Trophoblast cell (in vitro differentiated cells and primary cell): ENCODE measurements at regions not wholly inside any gene's neighbourhood (a gene's known extent, or its start where the extent isn't known, plus 50 kb on each side); places are given as distances from the start of the nearest gene placed in this dataset.

Experiments used
- DNase-seq, 2 donors: peaks; one replicate each; pipeline ENCODE4 v3.0.0-alpha.2; 2016
- H2AFZ ChIP-seq: 2 replicates; pipeline ENCODE4 v1.6.1; 2013; ENCODE audit warnings: low read length, moderate library complexity, mild to moderate bottlenecking; ENCODE audit not compliant: insufficient read depth, poor library complexity
- H2AK5ac ChIP-seq: 2 replicates; pipeline ENCODE4 v1.6.1; 2013; ENCODE audit warnings: mild to moderate bottlenecking, low read length
- H2BK120ac ChIP-seq: 2 replicates; pipeline ENCODE4 v1.6.1; 2013; ENCODE audit warnings: low read length, mild to moderate bottlenecking, moderate library complexity; ENCODE audit not compliant: insufficient read depth, poor library complexity
- H2BK12ac ChIP-seq: 2 replicates; pipeline ENCODE4 v1.6.1; 2013; ENCODE audit warnings: mild to moderate bottlenecking, low read length, moderate library complexity
- H2BK5ac ChIP-seq: 2 replicates; pipeline ENCODE4 v1.6.1; 2013; ENCODE audit warnings: low read length, low read depth, moderate library complexity, mild to moderate bottlenecking; ENCODE audit not compliant: poor library complexity
- H3K14ac ChIP-seq: 2 replicates; pipeline ENCODE4 v1.6.1; 2013; ENCODE audit warnings: mild to moderate bottlenecking, low read length
- H3K18ac ChIP-seq: 2 replicates; pipeline ENCODE4 v1.6.1; 2013; ENCODE audit warnings: mild to moderate bottlenecking, low read length
- H3K23ac ChIP-seq: 2 replicates; pipeline ENCODE4 v1.6.1; 2013; ENCODE audit warnings: low read length
- H3K27ac ChIP-seq: 2 replicates; pipeline ENCODE4 v1.5.1; 2013; ENCODE audit warnings: low read depth, mild to moderate bottlenecking, inconsistent platforms, low read length, moderate library complexity
- H3K27me3 ChIP-seq: 2 replicates; pipeline ENCODE4 v1.6.1; 2013; ENCODE audit warnings: inconsistent platforms, mild to moderate bottlenecking, low read length, moderate library complexity; ENCODE audit not compliant: insufficient read depth
- H3K36me3 ChIP-seq, 2 experiments: 1 replicate in 1 of 2; 2 replicates in 1 of 2; pipeline ENCODE4 v1.6.1; 2013; ENCODE audit warnings: low read length in 2 of 2, mild to moderate bottlenecking in 2 of 2, moderate library complexity in 1 of 2; ENCODE audit not compliant: insufficient read depth in 2 of 2, control insufficient read depth in 1 of 2
- H3K4ac ChIP-seq: 2 replicates; pipeline ENCODE4 v1.6.1; 2013; ENCODE audit warnings: low read depth, mild to moderate bottlenecking, low read length, moderate library complexity
- H3K4me1 ChIP-seq, 2 experiments: 1 replicate in 1 of 2; 2 replicates in 1 of 2; pipeline ENCODE4 v1.6.1; 2013; ENCODE audit warnings: low read length in 2 of 2, mild to moderate bottlenecking in 2 of 2, moderate library complexity in 1 of 2; ENCODE audit not compliant: insufficient read depth in 2 of 2, control insufficient read depth in 1 of 2
- H3K4me2 ChIP-seq: 2 replicates; pipeline ENCODE4 v1.6.1; 2013; ENCODE audit warnings: inconsistent platforms, mild to moderate bottlenecking, low read length, moderate library complexity
- H3K4me3 ChIP-seq: 2 replicates; pipeline ENCODE4 v1.5.1; 2013; ENCODE audit warnings: mild to moderate bottlenecking, low read depth, low read length, inconsistent platforms
- H3K79me1 ChIP-seq: one replicate; pipeline ENCODE4 v1.6.1; 2013; ENCODE audit warnings: low read length
- H3K79me2 ChIP-seq: 2 replicates; pipeline ENCODE4 v1.6.1; 2013; ENCODE audit warnings: low read length, mild to moderate bottlenecking; ENCODE audit not compliant: control insufficient read depth, insufficient read depth, poor library complexity
- H3K9ac ChIP-seq: 2 replicates; pipeline ENCODE4 v1.6.1; 2013; ENCODE audit warnings: mild to moderate bottlenecking, low read length
- H3K9me3 ChIP-seq: 2 replicates; pipeline ENCODE4 v1.6.1; 2013; ENCODE audit warnings: low read depth, mild to moderate bottlenecking, control low read depth, inconsistent platforms, low read length; ENCODE audit not compliant: insufficient read depth
- H4K12ac ChIP-seq: 2 replicates; pipeline ENCODE4 v1.6.1; 2013; ENCODE audit warnings: low read depth, mild to moderate bottlenecking, low read length, moderate library complexity
- H4K8ac ChIP-seq: 2 replicates; pipeline ENCODE4 v1.6.1; 2013; ENCODE audit warnings: low read depth, mild to moderate bottlenecking, low read length, moderate library complexity
- H4K91ac ChIP-seq: one replicate; pipeline ENCODE4 v1.6.1; 2013; ENCODE audit warnings: low read depth, mild to moderate bottlenecking, low read length, moderate library complexity
- WGBS: extraction: QIAGEN DNeasy Blood & Tissue Kit; methylation state at CpG from one replicate; pipeline ENCODE4 v1.1.7; 2013; ENCODE audit warnings: missing lambda C conversion rate; ENCODE audit not compliant: insufficient read length, insufficient coverage; ENCODE audit errors: extremely low coverage; 5-methylcytosine and 5-hydroxymethylcytosine counted together

- WGBS = no CpG with 5 or more reads among the region's 6 CpGs
- Histone ChIP-seq H3K27me3 (no peaks in the 10 kb centered on the region), H3K9me3 (no peaks in the 10 kb centered on the region), H2AK5ac (no peak overlapping the region), H3K4me2 (peak overlapping the region; percentile 54), H3K4ac (no peak overlapping the region), H3K36me3 (no peaks in the 10 kb centered on the region), H3K4me1 (peaks cover 8 to 9% of the 10 kb centered on the region in 2 experiments), H3K23ac (no peak overlapping the region), H3K79me1 (no peaks in the 10 kb centered on the region), H4K8ac (no peak overlapping the region), H2BK5ac (no peak overlapping the region), H3K9ac (no peak overlapping the region), H2AFZ (no peak overlapping the region), H2BK120ac (no peak overlapping the region), H3K4me3 (no peak overlapping the region), H4K91ac (no peak overlapping the region), H4K12ac (no peak overlapping the region), H3K18ac (no peak overlapping the region), H3K27ac (peak overlapping the region; percentile 11), H3K79me2 (no peaks in the 10 kb centered on the region), H2BK12ac (no peak overlapping the region), H3K14ac (no peak overlapping the region)
- peak; percentile 43 to 89 for DNase-seq
Observed at GRCh38 chr6:56852260-56853010, 102.5 kb upstream of the BEND6 start.

- Histone ChIP-seq H3K14ac (no peak overlapping the region), H3K18ac (no peak overlapping the region), H3K23ac (no peak overlapping the region), H4K91ac (no peak overlapping the region), H2AK5ac (no peak overlapping the region), H4K12ac (no peak overlapping the region), H2BK120ac (no peak overlapping the region), H3K79me2 (no peaks in the 10 kb centered on the region), H2AFZ (peak overlapping the region; percentile 60), H3K27me3 (no peaks in the 10 kb centered on the region), H4K8ac (no peak overlapping the region), H3K4ac (no peak overlapping the region), H3K4me1 (peaks cover 8 to 9% of the 10 kb centered on the region in 2 experiments), H3K9me3 (no peaks in the 10 kb centered on the region), H3K4me2 (peak overlapping the region; percentile 54), H3K27ac (peak overlapping the region; percentile 11), H3K79me1 (no peaks in the 10 kb centered on the region), H3K4me3 (no peak overlapping the region), H3K36me3 (no peaks in the 10 kb centered on the region), H3K9ac (no peak overlapping the region), H2BK12ac (no peak overlapping the region), H2BK5ac (no peak overlapping the region)
- DNase-seq = peak; percentile 27 to 64
- WGBS = no CpG with 5 or more reads among the region's 17 CpGs
Observed at GRCh38 chr6:56851541-56852259, 103.2 kb upstream of the BEND6 start.

- no peak overlapping the region for H2BK5ac ChIP-seq
- no peaks in the 10 kb centered on the region for H3K27me3 ChIP-seq
- H3K9ac ChIP-seq = no peak overlapping the region
- no peak overlapping the region for H4K12ac ChIP-seq
- H2BK120ac ChIP-seq = no peak overlapping the region
- no peaks in the 10 kb centered on the region for H3K36me3 ChIP-seq
- DNase-seq = no peak
- H4K8ac ChIP-seq = peak overlapping the region; percentile 21
- H3K79me2 ChIP-seq = no peaks in the 10 kb centered on the region
- no peak overlapping the region for H3K23ac ChIP-seq
- H2AFZ ChIP-seq = peak overlapping the region; percentile 48
- peak overlapping the region; percentile 54 for H3K4me2 ChIP-seq
- H3K27ac ChIP-seq = no peak overlapping the region
- H2BK12ac ChIP-seq = no peak overlapping the region
- H4K91ac ChIP-seq = no peak overlapping the region
- H3K18ac ChIP-seq = no peak overlapping the region
- peak overlapping the region; percentile 29 for H3K4me3 ChIP-seq
- peaks cover 8 to 9% of the 10 kb centered on the region in 2 experiments for H3K4me1 ChIP-seq
- H3K79me1 ChIP-seq = no peaks in the 10 kb centered on the region
- no peak overlapping the region for H2AK5ac ChIP-seq
- H3K14ac ChIP-seq = no peak overlapping the region
- H3K9me3 ChIP-seq = no peaks in the 10 kb centered on the region
- WGBS = no CpG with 5 or more reads among the region's 9 CpGs
- H3K4ac ChIP-seq = no peak overlapping the region
Observed at GRCh38 chr6:56851074-56851473, 103.8 kb upstream of the BEND6 start.

GRCh38 chr6:56850626-56851025 is 104.3 kb upstream of the BEND6 start:
- no peaks in the 10 kb centered on the region for H3K79me2 ChIP-seq
- no CpG with 5 or more reads among the region's 4 CpGs for WGBS

More at GRCh38 chr6:56850626-56851025, 104.3 kb upstream of the BEND6 start:
- Histone ChIP-seq H2AK5ac (no peak overlapping the region), H2BK120ac (no peak overlapping the region), H3K79me1 (no peaks in the 10 kb centered on the region), H3K4me3 (no peak overlapping the region), H3K4ac (no peak overlapping the region), H3K23ac (no peak overlapping the region), H3K4me2 (peak overlapping the region; percentile 54), H3K9ac (no peak overlapping the region), H3K4me1 (peaks cover 8 to 9% of the 10 kb centered on the region in 2 experiments), H2BK12ac (no peak overlapping the region), H3K27me3 (no peaks in the 10 kb centered on the region), H3K9me3 (no peaks in the 10 kb centered on the region), H3K27ac (no peak overlapping the region), H2BK5ac (no peak overlapping the region), H3K14ac (no peak overlapping the region), H3K18ac (no peak overlapping the region), H2AFZ (no peak overlapping the region), H4K12ac (no peak overlapping the region), H3K36me3 (no peaks in the 10 kb centered on the region), H4K91ac (no peak overlapping the region), H4K8ac (no peak overlapping the region)
- DNase-seq = no peak
